CD4-positive, alpha-beta T cell treated with Interferon gamma for 1 hour (primary cell): ENCODE measurements at regions not wholly inside any gene's neighbourhood (a gene's known extent, or its start where the extent isn't known, plus 50 kb on each side); places are given as distances from the start of the nearest gene placed in this dataset.
"Not testable (repeated sequence)": the region's sequence is repeated elsewhere in the genome, so short reads cannot be mapped to it uniquely, and the experiment has no call there.

ENCODE experiments used
- DNase-seq: peaks from one replicate; pipeline ENCODE4 v3.0.0-alpha.2; 2020

DNA sequence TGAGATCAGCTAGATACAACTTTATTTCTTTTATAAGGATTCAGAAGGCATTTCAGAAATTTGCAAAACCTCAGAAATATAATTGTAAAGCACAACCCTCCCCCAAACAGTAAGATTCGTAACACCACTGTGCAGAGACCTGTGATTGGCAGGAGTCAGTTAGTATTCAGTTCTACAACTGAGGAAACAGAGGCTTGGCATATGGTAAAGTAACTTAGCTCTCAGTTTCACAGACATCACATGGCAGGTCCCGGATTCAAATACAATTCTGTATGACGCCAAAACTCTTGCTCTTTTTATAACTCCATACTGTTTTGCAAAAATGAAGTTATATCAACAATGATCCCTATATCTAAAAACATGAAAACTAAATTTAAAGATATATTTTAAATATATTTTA, 225.6 kb upstream of the LMCD1 start:
- DNase-seq: no peak

DNA sequence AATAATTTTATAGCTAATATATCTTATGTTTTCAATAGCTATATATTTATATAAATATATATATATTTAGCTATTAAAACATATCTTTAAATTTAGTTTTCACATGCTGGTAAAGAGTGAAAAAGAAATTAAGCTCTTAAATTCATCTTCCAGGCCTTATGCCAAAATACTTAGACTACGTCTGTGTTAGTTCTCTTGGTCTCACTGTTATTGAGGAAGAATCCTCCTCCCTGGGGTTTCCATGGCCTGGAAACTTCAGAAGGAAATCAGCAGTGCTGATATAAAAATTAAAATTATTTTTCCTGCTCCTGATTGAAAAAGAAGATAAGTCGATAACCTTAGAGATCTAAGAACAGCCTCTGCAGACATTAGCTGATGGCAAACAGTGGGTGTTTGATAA, 225.1 kb upstream of the LMCD1 start:
- no peak for DNase-seq

DNA sequence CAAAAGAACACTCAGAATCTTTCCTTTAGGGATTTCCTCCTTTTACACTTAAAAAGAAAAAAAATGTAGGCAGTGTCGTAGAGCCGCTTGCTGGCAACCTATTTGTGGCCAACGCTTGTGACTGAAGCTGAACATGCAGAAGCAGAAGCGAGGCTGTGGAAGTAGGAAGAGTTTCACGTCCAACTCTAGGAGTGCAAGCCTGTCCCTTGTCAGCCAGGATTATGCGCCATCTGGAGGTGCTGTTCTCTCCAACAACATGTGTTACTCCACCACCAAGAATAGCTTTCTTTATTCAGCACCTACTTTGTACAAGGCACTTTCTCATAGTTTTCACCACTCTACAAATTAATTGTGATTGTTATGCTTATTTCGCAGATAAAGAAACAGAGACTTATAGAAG, 223.2 kb upstream of the LMCD1 start:
- DNase-seq: no peak

DNA sequence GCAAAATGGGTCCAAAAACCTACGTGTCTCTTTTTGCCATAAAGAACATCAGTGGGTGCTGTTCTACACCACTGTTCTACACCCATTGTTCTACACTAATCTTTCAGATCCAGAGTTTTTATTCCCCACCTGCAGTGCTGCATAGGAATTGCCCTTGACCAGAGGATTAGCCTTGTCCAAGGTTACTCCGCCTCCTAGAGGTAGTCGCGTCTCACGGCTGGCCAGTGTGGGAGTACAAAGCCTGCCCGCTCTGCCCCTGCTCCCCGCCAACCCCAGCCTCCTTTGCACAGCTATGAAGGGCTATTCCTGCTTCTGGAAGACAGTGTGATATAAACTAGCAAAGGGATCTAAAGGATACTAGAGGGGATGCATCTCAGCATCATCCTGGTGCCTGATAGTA, 222.1 kb upstream of the LMCD1 start:
- no peak for DNase-seq

DNA sequence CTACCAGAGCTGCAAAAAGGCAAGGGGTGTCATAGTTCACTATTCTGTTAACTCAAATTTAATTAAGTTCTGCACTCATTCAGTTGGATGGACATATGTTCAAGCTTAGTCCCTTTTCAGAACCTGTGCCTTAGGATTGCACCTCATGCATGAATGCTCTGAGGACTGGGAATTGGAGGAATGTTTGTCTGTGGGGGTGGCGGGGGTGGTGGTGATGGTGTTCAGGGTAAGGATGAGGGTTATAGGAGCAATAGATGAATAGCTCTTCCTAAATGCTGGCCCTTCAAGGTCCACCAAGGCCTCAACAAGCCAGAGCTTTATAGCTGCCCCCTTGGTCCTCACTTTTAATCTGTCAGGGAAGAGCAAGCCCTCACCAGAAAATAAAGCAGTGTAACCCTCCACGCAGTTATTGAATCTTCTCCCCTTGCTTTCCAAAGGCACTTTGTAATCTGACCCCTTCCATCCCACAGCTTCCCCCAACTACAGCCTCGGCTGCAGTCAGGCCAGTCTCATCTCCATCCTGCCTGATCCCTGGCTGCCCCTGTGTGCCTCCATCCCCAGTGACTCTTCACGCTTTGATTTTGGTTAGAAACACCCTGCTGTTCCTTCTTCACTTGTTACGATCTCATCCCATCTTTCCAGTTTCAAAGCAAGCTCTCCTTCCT, 221.6 kb upstream of the LMCD1 start:
- DNase-seq: no peak

DNA sequence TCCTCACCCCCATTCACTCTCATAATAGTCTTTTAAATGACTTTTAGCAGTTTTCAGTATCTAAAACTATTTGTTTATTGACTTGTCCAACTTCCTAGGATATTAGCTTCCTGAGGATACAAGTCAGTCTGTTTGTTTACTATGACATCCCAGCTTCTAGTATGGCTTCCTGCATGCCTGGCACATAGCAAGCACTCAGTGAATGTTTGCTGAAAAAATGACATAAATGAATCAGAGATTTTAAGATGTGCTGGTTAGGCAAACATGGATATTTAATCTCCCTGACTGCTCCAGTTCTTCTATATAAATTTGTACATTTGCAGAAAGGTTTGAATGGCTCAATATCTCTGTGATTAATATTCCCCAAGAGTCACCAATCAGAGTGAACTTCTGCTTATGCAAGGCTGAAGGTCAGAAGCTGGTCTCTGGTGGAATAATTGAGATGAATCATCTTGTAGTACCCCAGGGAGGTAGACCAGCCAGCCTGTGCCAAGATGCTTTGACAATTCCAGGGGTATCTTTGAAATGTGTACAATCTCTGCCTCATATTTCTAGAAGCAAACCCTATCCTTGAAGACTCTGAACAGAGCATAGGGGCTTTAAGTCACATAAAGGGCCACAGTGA, 219.0 kb upstream of the LMCD1 start:
- no peak for DNase-seq

DNA sequence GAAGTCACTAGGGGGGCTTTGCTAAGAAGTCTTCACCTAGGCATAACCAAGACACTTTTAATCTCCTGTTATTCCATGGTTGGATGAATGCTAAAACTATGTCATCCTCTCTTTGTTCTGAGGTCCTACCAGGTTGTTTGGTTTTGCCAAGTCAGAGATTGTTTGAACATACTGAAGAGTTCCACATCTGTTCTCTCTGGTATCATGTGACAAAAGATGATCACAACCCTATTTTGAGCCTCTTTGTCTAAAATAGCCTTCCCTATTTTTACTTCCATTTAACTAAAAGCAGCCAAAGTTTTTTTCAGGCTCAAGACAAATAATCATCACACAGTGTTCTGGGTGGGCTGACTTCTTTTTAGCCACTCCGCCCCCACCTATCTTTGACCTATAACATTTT, 218.4 kb upstream of the LMCD1 start:
- DNase-seq: no peak

DNA sequence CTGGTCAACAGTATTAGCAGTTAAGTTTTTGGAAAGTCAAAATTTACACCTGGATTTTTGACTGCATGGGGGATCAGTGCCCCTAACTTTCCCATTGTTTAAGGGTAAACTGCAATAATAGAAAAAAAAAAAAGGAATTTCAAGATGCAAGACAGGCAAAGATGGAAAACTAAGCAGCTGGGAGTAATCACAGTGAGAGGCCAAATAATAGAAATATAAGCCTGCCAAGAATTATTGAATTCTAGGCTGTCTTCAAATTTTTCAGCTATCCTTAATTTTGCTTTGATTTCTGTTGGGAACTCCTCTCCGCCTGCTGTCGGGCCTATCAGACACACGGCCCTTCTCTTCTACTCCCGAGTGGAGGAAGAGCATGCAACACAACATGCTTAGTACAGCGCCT, 215.5 kb upstream of the LMCD1 start:
- DNase-seq: no peak

DNA sequence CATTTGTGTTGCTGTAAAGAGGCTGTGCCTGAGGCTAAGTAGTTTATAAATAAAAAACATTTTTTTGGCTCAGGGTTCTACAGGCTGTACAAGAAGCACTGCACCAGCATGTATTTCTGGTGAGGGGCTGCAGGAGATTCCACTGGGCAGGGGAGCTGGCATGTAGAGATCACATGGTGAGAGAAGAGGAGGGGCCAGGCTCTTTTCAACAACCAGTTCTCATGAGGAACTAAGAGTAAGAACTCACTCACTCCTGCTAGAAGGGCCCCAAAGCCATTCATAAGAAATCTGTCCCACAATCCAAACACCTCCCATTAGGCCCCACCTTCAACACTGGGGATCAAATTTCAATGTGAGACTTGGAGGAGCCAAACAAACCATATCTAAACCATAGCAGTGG, 214.9 kb upstream of the LMCD1 start:
- DNase-seq: no peak

DNA sequence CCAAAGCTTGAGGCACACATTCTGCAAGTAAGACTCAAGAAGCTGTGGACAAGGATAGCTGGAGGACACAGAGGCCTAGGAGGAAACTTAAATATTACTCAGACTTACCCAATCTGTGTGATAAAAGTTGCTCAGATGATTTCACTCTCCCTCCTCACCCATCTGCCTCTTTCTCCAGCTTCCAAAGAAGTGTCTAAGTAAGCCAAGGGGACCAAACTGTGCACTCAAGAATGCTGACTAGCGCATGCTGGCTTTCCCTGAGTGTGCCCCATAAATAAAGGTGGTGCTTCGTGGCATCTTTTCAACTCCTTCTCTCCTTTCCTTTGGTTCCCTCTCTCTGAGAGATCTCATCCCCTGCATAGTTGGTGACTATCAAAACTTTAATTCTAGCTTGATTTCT, 211.0 kb upstream of the LMCD1 start:
- DNase-seq: no peak

DNA sequence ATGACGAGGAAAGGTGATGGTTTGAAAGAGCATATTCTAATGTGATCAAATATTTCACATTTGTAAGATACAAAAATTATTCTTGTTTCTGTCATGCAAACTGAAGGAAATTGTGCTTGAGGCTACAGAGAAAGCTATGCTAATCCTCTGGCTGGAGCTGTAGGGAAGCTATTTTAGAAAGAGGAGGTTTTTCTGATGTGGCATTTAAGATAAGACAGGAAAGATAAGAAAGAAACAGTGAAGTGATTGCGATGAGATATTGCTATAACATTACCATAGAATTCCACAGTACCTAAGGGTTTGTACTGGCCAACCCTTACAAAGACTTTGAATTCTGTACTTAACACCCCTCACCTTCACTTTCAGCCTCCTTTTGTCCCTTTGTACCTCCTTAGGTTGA, 205.2 kb upstream of the LMCD1 start:
- no peak for DNase-seq

DNA sequence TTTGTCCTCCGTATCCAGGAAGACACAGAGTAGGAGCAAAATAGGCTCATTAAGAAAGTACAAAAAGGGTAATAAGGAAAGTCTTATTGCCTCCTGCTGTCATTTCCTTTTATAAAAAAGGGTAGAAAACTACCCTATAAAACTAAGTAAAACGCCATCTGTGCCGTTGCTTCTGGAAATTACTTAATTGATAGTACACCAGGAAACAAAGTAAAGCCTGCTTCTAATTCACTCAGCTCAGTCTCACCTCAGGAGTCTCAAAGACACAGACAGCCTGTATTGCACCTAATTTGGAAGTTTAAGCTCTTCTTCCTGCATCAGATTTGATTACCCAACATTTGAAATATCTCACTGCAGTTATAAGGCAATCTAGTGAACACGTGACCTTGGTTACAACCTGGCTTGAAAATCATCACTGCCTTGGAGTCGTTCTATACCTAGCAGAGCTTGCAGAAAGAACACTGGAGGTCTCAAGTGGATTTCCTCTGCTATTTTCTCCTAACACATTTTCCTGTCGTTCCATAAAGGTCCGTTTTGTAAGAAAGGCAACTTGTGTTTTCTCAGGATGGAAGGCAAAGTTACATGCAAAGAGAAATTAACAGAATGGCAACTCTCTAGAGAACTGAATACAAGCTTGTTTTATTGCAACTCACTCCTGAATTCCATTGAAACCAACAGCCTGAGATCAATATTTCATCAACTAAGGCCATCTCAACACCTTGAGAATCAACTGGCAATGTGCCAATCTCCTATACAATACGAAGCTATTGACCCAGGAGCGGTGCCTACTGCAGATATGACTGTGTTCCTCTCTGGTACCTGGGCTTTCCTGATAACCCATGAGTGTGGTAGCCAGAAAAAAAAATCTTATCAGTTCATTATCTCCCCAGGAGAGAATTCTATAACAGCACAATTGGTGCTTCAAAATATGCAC, 203.3 kb upstream of the LMCD1 start:
- DNase-seq: no peak

DNA sequence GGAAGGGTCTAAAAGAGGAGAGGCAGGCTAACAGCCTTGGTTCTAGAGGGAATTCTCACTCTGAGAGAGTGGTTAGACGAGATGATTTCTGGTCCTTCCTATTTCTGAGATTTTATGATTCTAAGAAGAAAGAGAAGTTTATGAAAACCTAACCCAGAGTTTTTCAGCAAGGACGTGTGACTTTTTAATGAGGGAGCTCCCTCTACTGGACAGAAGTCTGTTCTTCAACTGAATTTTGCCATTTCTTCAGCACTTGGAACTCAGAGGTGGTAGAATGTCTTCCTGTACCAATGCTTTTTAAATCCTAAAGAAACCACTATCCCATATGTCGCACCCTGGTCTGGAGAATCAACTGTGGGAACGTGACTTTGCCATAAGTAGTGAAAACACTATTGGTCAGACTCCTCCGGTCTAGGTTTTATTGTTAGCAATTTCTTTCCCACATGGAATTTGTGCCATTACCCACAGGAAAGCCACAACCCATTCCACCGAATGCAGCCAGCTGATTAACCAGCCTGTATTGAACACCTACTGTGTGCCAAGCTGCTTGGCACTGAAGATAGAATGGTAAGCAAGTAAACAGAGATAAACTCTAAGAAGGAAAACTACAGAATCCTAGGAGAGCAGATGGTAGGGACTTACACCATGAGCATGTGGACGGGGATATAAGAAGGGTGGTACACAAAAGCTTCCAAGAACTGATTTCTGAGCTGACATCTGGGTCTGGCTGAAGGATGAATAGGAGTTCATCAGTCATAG, 199.5 kb upstream of the LMCD1 start:
- DNase-seq: no peak

DNA sequence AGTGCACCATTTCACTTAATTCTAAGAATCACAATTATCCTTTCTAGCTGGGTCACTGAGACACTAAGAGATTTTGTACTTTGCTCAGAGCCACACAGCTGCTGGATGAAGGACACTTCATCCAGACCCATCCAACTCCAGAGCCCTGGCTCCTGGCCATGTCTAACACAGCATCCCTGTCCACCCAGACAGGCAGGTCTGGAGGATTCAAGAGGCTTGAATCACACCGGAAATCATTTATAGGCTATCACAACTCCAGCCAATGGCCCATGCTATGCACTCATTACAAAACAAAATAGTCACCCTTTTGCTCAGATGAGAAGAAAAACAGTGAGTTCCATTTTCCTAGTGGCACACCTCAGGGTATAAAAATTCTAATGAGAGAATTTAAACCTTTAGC, 198.2 kb upstream of the LMCD1 start:
- DNase-seq: no peak

DNA sequence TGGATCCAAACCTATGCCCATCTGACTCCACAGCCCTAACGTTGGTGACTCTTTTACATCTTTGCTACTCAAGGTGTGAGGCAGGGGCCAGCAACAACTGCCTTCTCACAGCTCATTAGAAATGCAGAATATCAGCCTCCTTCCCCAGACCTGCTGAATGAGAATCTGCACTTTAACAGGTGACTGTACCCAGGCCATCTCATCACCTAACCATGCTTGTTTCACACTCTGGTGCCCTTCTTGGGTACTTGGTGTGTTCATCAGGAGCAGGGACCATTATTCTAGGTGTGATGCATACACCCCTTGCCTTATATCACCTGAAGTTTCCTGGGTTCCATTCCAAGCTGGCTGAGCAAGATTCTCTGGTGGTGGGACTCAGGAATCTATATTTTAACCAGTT, 196.3 kb upstream of the LMCD1 start:
- no peak for DNase-seq

DNA sequence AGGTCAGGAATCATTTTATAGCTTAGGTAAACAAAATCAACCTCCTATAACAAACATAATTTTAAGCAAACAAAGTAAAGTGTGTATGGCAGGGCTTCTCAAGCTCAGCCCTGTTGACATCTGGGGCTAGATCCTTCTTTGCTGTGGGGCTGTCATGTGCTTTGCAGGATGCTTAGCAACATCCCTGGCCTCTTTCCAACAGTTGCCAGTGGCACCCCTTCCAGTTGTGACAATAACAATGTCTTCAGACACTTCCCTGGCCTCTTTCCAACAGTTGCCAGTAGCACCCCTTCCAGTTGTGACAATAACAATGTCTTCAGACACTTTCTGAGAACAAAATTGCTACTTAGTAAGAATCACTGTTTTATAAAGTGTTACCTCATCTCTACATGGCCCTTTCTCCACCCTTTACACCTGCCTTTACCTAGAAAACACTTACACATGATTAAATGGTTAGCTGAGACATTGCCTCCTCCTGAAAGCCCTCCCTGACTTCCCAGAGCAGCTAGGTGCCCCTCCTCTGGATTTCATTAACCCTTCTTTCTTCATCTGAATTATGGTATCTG, 194.0 kb upstream of the LMCD1 start:
- DNase-seq: no peak

DNA sequence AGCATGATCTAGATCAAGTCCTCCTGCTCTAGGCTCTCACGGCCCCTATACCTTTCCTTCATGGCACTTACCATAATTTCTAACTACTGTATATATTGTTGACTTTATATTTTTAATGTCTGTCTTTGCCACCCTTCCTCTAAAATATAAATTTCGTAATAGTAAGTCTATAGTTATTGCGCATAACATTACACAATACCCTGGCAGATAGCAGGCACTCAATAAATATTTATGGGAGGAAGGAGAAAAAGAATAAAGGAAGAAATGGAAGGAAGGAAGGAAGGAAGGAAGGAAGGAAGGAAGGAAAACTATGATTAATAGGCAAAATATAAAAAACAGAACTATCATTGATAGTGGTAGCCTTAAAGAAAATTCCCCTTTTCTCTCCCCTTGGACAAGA, 190.3 kb upstream of the LMCD1 start:
- no peak for DNase-seq

DNA sequence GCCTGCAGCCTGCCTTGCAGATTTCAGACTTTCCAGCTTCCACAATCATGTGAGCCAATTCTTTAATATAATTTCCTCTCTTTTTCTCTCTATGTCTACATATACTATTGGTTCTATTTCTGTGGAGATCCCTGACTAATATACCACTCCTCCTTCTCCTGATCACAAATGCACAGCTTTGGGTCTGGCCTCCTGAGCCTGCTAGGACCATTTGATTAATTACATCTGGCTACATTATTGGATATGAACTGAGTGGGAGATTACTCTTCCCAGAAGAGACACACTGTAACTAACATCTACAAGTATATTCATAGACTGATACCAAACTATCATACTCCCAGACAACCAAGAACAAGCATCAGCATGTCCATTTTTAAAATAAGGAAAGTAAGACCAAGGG, 188.9 kb upstream of the LMCD1 start:
- DNase-seq: no peak

DNA sequence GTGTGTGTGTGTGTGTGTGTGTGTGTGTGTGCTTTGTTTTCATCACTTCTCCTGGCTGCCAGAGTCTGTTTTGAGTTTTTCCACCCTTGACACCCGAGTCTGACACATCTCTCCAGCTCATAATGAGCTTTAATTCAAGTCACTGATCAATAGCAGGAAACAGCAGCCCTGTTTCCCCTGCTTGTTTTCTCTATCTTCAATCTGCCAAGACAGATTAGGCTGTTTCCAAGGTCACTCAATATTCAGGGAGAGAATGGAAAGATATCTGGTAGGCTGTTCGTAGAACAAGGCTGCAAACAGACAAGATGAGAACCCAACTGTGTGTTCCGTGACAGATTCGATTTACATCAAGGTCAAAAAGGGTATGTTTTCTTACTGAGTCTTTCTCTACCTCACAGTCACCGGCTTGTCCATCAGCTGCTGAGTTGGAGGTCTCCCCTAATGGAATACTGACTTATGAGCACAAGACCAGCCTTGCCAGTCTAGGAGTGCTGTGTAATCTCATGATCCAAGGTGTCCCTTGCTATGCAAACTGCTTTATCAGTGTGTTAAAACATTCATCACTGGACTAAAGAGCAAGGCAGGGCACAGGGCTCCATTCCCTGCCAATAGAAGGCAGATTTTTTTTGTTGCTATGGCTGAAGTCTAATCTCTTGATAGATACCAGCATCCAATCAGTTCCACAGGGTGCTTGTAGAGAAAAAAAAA, 187.9 kb upstream of the LMCD1 start:
- no peak for DNase-seq

DNA sequence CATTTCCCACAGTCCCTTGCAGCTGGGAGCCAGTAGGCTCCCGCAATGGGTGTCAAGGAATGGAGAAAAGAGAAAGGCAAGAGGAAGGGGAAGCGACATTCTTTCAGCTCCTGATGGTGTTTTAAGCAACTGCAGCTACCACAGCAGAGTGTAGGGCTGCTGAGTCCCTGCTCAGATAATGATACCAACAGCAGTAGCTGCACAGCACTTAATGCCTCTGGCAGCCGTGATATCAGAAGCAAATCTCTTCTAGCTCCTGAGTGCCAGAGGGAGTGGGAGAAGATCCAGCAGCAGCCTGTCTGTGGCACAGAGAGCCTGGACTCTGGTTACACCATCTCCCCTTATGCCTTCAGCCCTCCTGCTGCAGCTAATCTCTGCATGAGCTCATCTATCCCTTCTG, 186.1 kb upstream of the LMCD1 start:
- not testable (repeated sequence) for DNase-seq

DNA sequence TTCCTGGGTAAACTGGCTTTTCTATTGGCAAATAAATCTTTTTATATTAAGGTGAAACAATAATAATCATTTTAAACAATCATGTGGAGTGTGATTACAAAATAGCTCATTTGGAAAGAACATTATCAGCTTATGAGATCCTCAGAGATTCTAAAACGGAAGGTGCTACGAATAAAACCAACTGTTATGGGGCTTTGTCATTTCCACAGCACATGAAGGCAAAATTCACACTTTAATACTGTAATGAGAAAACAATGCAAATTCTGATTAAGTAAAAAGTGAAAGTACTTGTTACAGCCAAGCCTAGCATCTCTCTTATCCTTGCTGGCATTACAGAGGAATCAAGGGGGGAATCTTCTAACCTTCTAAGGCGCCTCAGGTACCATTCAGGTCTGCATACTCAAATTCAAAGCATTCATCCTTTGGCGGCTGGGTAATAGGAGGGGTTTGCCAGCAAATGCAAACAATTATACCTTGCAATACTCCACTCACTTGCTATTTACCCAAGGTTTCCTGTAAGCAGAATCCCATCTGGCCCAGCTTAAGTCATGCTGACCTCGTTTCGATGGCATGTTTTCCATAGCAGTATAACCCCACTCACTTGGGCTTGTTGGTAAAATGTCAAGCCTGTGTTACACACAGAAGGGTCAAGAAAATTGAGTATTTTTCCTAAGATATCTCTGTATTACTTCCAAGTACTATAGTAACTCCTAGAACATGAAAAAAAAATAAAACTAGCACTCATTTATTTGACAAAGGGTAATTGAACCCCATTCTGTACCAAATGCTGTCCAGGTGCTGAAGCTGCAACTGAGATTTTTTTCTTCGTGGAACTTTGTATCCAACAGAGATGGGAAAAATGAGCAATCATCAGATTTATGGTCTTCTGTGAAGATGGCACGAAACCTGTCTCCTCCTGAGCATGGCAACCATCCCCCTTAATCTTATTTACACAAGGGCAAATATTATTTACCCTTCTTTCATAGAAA, 183.7 kb upstream of the LMCD1 start:
- DNase-seq: no peak
